GM23338 (cell line): ENCODE measurements at regions not wholly inside any gene's neighbourhood (a gene's known extent, or its start where the extent isn't known, plus 50 kb on each side); places are given as distances from the start of the nearest gene placed in this dataset.

Experiments used
- ATAC-seq: fragments of 200-7000 bp; cut with Tn5 transposase; 3 replicates; pipeline ENCODE4 v1.9.1; 2020
- DNase-seq: peaks from one replicate; pipeline ENCODE4 v3.0.0-alpha.2; 2015; ENCODE audit warnings: low spot score
- H2AFZ ChIP-seq: fragments of 200-600 bp; sonication (generic); 2 replicates; pipeline ENCODE4 v1.8.0; 2016; ENCODE audit warnings: antibody characterized with exemption, mild to moderate bottlenecking, moderate library complexity
- H3F3A ChIP-seq: fragments of 200-600 bp; sonication (generic); replicated peaks from 2 replicates; pipeline ENCODE4 v1.8.0; 2017; ENCODE audit warnings: antibody characterized with exemption, mixed run types, low read depth
- H3K27ac ChIP-seq: fragments of 200-600 bp; sonication (generic); 2 replicates; pipeline ENCODE4 v1.6.1; 2016; ENCODE audit warnings: low read depth
- H3K27me3 ChIP-seq: fragments of 200-600 bp; sonication (generic); 2 replicates; pipeline ENCODE4 v1.8.0; 2016; ENCODE audit warnings: mild to moderate bottlenecking, mixed run types, moderate library complexity; ENCODE audit not compliant: insufficient read depth
- H3K36me3 ChIP-seq: fragments of 200-600 bp; sonication (generic); 2 replicates; pipeline ENCODE4 v1.8.0; 2016; ENCODE audit warnings: mild to moderate bottlenecking; ENCODE audit not compliant: insufficient read depth
- H3K4me1 ChIP-seq: fragments of 200-600 bp; sonication (generic); 2 replicates; pipeline ENCODE4 v1.8.0; 2016; ENCODE audit warnings: mild to moderate bottlenecking, moderate library complexity; ENCODE audit not compliant: insufficient read depth
- H3K4me2 ChIP-seq: fragments of 200-600 bp; sonication (generic); 2 replicates; pipeline ENCODE4 v1.7.1; 2017; ENCODE audit warnings: mixed run types
- H3K4me3 ChIP-seq: fragments of 200-600 bp; sonication (generic); 2 replicates; pipeline ENCODE4 v1.6.1; 2016; ENCODE audit warnings: mixed run types
- H3K79me2 ChIP-seq: fragments of 200-600 bp; sonication (generic); replicated peaks from 2 replicates; pipeline ENCODE4 v1.8.0; 2017; ENCODE audit warnings: mild to moderate bottlenecking; ENCODE audit not compliant: insufficient read depth
- H3K9me2 ChIP-seq: fragments of 200-600 bp; sonication (generic); 2 replicates; pipeline ENCODE4 v1.8.0; 2017; ENCODE audit not compliant: insufficient read depth
- H4K20me1 ChIP-seq: fragments of 200-600 bp; sonication (generic); replicated peaks from 2 replicates; pipeline ENCODE4 v1.8.0; 2017; ENCODE audit warnings: mild to moderate bottlenecking; ENCODE audit not compliant: insufficient read depth
- H3K27ac Mint-ChIP-seq: 2 replicates; pipeline ENCODE4 v1.8.0; 2020; ENCODE audit warnings: inconsistent platforms, mild to moderate bottlenecking, moderate library complexity, mixed read lengths
- H3K27me3 Mint-ChIP-seq: 3 replicates; pipeline ENCODE4 v1.8.0; 2022; ENCODE audit warnings: low read depth, mild to moderate bottlenecking, moderate library complexity, mixed read lengths, inconsistent platforms; ENCODE audit not compliant: insufficient read depth, poor library complexity
- H3K36me3 Mint-ChIP-seq: 3 replicates; pipeline ENCODE4 v1.8.0; 2021; ENCODE audit warnings: low read depth, mild to moderate bottlenecking, inconsistent platforms, moderate library complexity, mixed read lengths
- H3K4me1 Mint-ChIP-seq: 3 replicates; pipeline ENCODE4 v1.8.0; 2020; ENCODE audit warnings: mild to moderate bottlenecking, inconsistent platforms, mixed read lengths
- H3K4me3 Mint-ChIP-seq: 3 replicates; pipeline ENCODE4 v1.8.0; 2021; ENCODE audit warnings: moderate library complexity, mild to moderate bottlenecking, inconsistent platforms, mixed read lengths
- H3K9me3 Mint-ChIP-seq: 3 replicates; pipeline ENCODE4 v1.8.0; 2020; ENCODE audit warnings: moderate library complexity, mild to moderate bottlenecking, inconsistent platforms, mixed read lengths
- CREB1 ChIP-seq: fragments of 250-450 bp; sonication (Bioruptor Pico); IDR thresholded peaks from 2 replicates; pipeline ENCODE4 v1.5.0; 2020; ENCODE audit warnings: low read depth, mild to moderate bottlenecking, moderate library complexity
- ETS1 ChIP-seq: IDR thresholded peaks from 2 replicates; pipeline ENCODE4 v1.6.1; 2016; ENCODE audit warnings: antibody characterized with exemption
- EZH2 ChIP-seq: fragments of 200-600 bp; sonication (generic); IDR thresholded peaks from one replicate; pipeline ENCODE4 v1.8.0; 2017; ENCODE audit warnings: antibody characterized with exemption, mild to moderate bottlenecking, low read depth; ENCODE audit not compliant: unreplicated experiment
- EZH2phosphoT487 ChIP-seq: fragments of 200-600 bp; sonication (generic); IDR thresholded peaks from one replicate; pipeline ENCODE4 v1.8.1; 2018; ENCODE audit warnings: antibody characterized with exemption; ENCODE audit not compliant: unreplicated experiment
- JUNB ChIP-seq: IDR thresholded peaks from one replicate; pipeline ENCODE4 v1.6.1; 2016; ENCODE audit warnings: antibody characterized with exemption; ENCODE audit not compliant: unreplicated experiment
- NANOG ChIP-seq: IDR thresholded peaks from 2 replicates; pipeline ENCODE4 v1.6.1; 2016; ENCODE audit warnings: antibody characterized with exemption, borderline replicate concordance
- POLR2AphosphoS5 ChIP-seq: IDR thresholded peaks from 2 replicates; pipeline ENCODE4 v1.6.1; 2016; ENCODE audit warnings: antibody characterized with exemption, low read depth
- STAT1 ChIP-seq: IDR thresholded peaks from one replicate; pipeline ENCODE4 v1.6.1; 2016; ENCODE audit warnings: antibody characterized with exemption; ENCODE audit not compliant: unreplicated experiment
- ZNF114 ChIP-seq: fragments of 250-450 bp; sonication (Bioruptor Pico); IDR thresholded peaks from 2 replicates; pipeline ENCODE4 v1.5.0; 2020; ENCODE audit warnings: mild to moderate bottlenecking, moderate library complexity
- ZNF331 ChIP-seq: fragments of 250-450 bp; sonication (Bioruptor Pico); IDR thresholded peaks from 2 replicates; pipeline ENCODE4 v1.5.0; 2020; ENCODE audit warnings: low read depth, mild to moderate bottlenecking, moderate library complexity
- TF ChIP-seq, protein P1 (sequence below): IDR thresholded peaks from one replicate; pipeline ENCODE4 v1.6.1; 2018; ENCODE audit warnings: antibody characterized with exemption; ENCODE audit not compliant: unreplicated experiment
- TF ChIP-seq, protein P2 (sequence below): fragments of 250-450 bp; sonication (Bioruptor Pico); IDR thresholded peaks from 2 replicates; pipeline ENCODE4 v1.5.0; 2020; ENCODE audit warnings: mild to moderate bottlenecking, moderate library complexity

GRCh38 chr20:48201885-48202284, 416.6 kb upstream of the SULF2 start (continued):
- TF ChIP-seq, protein P1, sequence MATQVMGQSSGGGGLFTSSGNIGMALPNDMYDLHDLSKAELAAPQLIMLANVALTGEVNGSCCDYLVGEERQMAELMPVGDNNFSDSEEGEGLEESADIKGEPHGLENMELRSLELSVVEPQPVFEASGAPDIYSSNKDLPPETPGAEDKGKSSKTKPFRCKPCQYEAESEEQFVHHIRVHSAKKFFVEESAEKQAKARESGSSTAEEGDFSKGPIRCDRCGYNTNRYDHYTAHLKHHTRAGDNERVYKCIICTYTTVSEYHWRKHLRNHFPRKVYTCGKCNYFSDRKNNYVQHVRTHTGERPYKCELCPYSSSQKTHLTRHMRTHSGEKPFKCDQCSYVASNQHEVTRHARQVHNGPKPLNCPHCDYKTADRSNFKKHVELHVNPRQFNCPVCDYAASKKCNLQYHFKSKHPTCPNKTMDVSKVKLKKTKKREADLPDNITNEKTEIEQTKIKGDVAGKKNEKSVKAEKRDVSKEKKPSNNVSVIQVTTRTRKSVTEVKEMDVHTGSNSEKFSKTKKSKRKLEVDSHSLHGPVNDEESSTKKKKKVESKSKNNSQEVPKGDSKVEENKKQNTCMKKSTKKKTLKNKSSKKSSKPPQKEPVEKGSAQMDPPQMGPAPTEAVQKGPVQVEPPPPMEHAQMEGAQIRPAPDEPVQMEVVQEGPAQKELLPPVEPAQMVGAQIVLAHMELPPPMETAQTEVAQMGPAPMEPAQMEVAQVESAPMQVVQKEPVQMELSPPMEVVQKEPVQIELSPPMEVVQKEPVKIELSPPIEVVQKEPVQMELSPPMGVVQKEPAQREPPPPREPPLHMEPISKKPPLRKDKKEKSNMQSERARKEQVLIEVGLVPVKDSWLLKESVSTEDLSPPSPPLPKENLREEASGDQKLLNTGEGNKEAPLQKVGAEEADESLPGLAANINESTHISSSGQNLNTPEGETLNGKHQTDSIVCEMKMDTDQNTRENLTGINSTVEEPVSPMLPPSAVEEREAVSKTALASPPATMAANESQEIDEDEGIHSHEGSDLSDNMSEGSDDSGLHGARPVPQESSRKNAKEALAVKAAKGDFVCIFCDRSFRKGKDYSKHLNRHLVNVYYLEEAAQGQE = no peak
- no peak for TF ChIP-seq ZNF114 (CRISPR knock-in tag)
- no peak for TF ChIP-seq EZH2phosphoT487
- no peak for TF ChIP-seq STAT1
- TF ChIP-seq NANOG = no peak
- no peak for TF ChIP-seq EZH2
- no peak for TF ChIP-seq JUNB

GRCh38 chr20:48201188-48201587, 415.9 kb upstream of the SULF2 start:
- Histone ChIP-seq H3K36me3 (no peaks in the 10 kb centered on the region), H2AFZ (no peak overlapping the region), H3K27me3 (no peaks in the 10 kb centered on the region), H3K27ac (no peak overlapping the region), H3K4me2 (no peak overlapping the region), H4K20me1 (no peaks in the 10 kb centered on the region), H3K4me3 (no peak overlapping the region), H3F3A (no peaks in the 10 kb centered on the region), H3K4me1 (no peaks in the 10 kb centered on the region), H3K9me2 (no peaks in the 10 kb centered on the region), H3K79me2 (no peaks in the 10 kb centered on the region)
- Mint-ChIP-seq H3K4me3 (no peak overlapping the region), H3K27ac (no peak overlapping the region), H3K4me1 (peaks cover 3% of the 10 kb centered on the region; the same call in 2 of the 3 replicates), H3K9me3 (no peaks in the 10 kb centered on the region), H3K27me3 (peaks cover 3% of the 10 kb centered on the region), H3K36me3 (no peaks in the 10 kb centered on the region; the same call in 2 of the 3 replicates)
- no peak for ATAC-seq
- no peak for DNase-seq
- TF ChIP-seq, protein P2, sequence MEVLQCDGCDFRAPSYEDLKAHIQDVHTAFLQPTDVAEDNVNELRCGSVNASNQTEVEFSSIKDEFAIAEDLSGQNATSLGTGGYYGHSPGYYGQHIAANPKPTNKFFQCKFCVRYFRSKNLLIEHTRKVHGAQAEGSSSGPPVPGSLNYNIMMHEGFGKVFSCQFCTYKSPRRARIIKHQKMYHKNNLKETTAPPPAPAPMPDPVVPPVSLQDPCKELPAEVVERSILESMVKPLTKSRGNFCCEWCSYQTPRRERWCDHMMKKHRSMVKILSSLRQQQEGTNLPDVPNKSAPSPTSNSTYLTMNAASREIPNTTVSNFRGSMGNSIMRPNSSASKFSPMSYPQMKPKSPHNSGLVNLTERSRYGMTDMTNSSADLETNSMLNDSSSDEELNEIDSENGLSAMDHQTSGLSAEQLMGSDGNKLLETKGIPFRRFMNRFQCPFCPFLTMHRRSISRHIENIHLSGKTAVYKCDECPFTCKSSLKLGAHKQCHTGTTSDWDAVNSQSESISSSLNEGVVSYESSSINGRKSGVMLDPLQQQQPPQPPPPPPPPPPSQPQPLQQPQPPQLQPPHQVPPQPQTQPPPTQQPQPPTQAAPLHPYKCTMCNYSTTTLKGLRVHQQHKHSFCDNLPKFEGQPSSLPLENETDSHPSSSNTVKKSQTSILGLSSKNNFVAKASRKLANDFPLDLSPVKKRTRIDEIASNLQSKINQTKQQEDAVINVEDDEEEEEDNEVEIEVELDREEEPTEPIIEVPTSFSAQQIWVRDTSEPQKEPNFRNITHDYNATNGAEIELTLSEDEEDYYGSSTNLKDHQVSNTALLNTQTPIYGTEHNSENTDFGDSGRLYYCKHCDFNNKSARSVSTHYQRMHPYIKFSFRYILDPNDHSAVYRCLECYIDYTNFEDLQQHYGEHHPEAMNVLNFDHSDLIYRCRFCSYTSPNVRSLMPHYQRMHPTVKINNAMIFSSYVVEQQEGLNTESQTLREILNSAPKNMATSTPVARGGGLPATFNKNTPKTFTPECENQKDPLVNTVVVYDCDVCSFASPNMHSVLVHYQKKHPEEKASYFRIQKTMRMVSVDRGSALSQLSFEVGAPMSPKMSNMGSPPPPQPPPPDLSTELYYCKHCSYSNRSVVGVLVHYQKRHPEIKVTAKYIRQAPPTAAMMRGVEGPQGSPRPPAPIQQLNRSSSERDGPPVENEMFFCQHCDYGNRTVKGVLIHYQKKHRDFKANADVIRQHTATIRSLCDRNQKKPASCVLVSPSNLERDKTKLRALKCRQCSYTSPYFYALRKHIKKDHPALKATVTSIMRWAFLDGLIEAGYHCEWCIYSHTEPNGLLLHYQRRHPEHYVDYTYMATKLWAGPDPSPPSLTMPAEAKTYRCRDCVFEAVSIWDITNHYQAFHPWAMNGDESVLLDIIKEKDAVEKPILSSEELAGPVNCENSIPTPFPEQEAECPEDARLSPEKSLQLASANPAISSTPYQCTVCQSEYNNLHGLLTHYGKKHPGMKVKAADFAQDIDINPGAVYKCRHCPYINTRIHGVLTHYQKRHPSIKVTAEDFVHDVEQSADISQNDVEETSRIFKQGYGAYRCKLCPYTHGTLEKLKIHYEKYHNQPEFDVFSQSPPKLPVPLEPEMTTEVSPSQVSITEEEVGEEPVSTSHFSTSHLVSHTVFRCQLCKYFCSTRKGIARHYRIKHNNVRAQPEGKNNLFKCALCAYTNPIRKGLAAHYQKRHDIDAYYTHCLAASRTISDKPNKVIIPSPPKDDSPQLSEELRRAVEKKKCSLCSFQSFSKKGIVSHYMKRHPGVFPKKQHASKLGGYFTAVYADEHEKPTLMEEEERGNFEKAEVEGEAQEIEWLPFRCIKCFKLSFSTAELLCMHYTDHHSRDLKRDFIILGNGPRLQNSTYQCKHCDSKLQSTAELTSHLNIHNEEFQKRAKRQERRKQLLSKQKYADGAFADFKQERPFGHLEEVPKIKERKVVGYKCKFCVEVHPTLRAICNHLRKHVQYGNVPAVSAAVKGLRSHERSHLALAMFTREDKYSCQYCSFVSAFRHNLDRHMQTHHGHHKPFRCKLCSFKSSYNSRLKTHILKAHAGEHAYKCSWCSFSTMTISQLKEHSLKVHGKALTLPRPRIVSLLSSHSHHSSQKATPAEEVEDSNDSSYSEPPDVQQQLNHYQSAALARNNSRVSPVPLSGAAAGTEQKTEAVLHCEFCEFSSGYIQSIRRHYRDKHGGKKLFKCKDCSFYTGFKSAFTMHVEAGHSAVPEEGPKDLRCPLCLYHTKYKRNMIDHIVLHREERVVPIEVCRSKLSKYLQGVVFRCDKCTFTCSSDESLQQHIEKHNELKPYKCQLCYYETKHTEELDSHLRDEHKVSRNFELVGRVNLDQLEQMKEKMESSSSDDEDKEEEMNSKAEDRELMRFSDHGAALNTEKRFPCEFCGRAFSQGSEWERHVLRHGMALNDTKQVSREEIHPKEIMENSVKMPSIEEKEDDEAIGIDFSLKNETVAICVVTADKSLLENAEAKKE = no peak
- TF ChIP-seq EZH2phosphoT487 (no peak), EZH2 (no peak), ZNF331 (CRISPR knock-in tag) (no peak), STAT1 (no peak), ETS1 (no peak), CREB1 (CRISPR knock-in tag) (no peak), POLR2AphosphoS5 (no peak)
- TF ChIP-seq, protein P1 = no peak
